ENCODE measurements at regions not wholly inside any gene's neighbourhood (a gene's known extent, or its start where the extent isn't known, plus 50 kb on each side); places are given as distances from the start of the nearest gene placed in this dataset.

GRCh38 chr5:2465383-2465782 lies 286.1 kb downstream of the IRX2 start:
- no peak for DNase-seq (ENCODE audit: extremely low read depth, low read depth)
- TF ChIP-seq CTCF (IDR thresholded peaks at IDR 0.05; ENCODE audit: low read depth, low read length): no peak

- no peak for TF ChIP-seq CTCF (IDR thresholded peaks at IDR 0.05; ENCODE audit: low read depth, low read length)
These were observed 287.3 kb downstream of the IRX2 start for GRCh38 chr5:2464141-2464540.

GRCh38 chr5:2461701-2462691 lies 289.5 kb downstream of the IRX2 start:
- TF ChIP-seq CTCF (IDR thresholded peaks at IDR 0.05; ENCODE audit: low read depth, low read length): no peak
- DNase-seq (ENCODE audit: extremely low read depth, low read depth): no peak

More at GRCh38 chr5:2464141-2464540, 287.3 kb downstream of the IRX2 start:
- no peak for DNase-seq (ENCODE audit: extremely low read depth, low read depth)

- no peak for TF ChIP-seq CTCF (IDR thresholded peaks at IDR 0.05; ENCODE audit: low read depth, low read length)
- DNase-seq (ENCODE audit: extremely low read depth, low read depth): no peak
These were observed 291.4 kb downstream of the IRX2 start for GRCh38 chr5:2460098-2460497.

- no peak for TF ChIP-seq CTCF (IDR thresholded peaks at IDR 0.05; ENCODE audit: low read depth, low read length)
These were observed 292.2 kb downstream of the IRX2 start for GRCh38 chr5:2459251-2459650.

GRCh38 chr5:2455878-2456277 lies 295.6 kb downstream of the IRX2 start:
- TF ChIP-seq CTCF (IDR thresholded peaks at IDR 0.05; ENCODE audit: low read depth, low read length): no peak
- DNase-seq (ENCODE audit: extremely low read depth, low read depth): no peak

More at GRCh38 chr5:2459251-2459650, 292.2 kb downstream of the IRX2 start:
- DNase-seq (ENCODE audit: extremely low read depth, low read depth): no peak

GRCh38 chr5:2454876-2455275 lies 296.6 kb downstream of the IRX2 start:
- DNase-seq (ENCODE audit: extremely low read depth, low read depth): no peak
- no peak for TF ChIP-seq CTCF (IDR thresholded peaks at IDR 0.05; ENCODE audit: low read depth, low read length)

Data from AG09319 (cell line).